Neural cell (in vitro differentiated cells): ENCODE measurements at regions not wholly inside any gene's neighbourhood (a gene's known extent, or its start where the extent isn't known, plus 50 kb on each side); places are given as distances from the start of the nearest gene placed in this dataset.

ENCODE experiments used
- REST ChIP-seq: IDR thresholded peaks from 2 replicates; pipeline ENCODE4 v1.6.1; 2012; ENCODE audit warnings: borderline replicate concordance
- SMC3 ChIP-seq: fragments of 450-650 bp; conservative IDR thresholded peaks from 2 replicates; pipeline ENCODE4 v1.6.1; 2014; ENCODE audit warnings: antibody characterized with exemption, mild to moderate bottlenecking, moderate library complexity; ENCODE audit not compliant: poor library complexity
- TAF1 ChIP-seq: IDR thresholded peaks from 2 replicates; pipeline ENCODE4 v1.6.1; 2012; ENCODE audit warnings: low read depth
- TF ChIP-seq, protein P1 (sequence below): fragments of 450-650 bp; IDR thresholded peaks from 2 replicates; pipeline ENCODE4 v1.5.1; 2014; ENCODE audit warnings: antibody characterized with exemption, mild to moderate bottlenecking, moderate library complexity; ENCODE audit not compliant: poor library complexity, severe bottlenecking

DNA sequence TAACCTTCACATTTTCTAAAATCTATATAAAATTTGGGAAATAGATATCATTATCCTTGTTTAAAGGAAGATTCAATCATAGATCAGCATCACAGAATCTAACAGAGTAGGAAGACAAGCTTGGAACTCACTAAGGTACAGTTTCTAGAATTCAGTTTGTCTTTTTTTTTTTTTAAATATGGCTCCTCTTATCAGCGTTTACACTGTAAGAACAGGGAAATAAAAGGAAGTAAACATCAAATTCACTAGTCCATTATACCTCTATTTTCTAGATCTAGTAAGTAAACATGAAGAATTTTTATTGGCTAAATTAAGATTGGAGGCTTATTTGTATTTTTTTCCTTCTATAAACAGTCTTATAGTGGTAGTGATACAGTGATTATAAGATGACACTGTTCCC is 144.9 kb downstream of the LRIG3 start:
- TF ChIP-seq, protein P1, sequence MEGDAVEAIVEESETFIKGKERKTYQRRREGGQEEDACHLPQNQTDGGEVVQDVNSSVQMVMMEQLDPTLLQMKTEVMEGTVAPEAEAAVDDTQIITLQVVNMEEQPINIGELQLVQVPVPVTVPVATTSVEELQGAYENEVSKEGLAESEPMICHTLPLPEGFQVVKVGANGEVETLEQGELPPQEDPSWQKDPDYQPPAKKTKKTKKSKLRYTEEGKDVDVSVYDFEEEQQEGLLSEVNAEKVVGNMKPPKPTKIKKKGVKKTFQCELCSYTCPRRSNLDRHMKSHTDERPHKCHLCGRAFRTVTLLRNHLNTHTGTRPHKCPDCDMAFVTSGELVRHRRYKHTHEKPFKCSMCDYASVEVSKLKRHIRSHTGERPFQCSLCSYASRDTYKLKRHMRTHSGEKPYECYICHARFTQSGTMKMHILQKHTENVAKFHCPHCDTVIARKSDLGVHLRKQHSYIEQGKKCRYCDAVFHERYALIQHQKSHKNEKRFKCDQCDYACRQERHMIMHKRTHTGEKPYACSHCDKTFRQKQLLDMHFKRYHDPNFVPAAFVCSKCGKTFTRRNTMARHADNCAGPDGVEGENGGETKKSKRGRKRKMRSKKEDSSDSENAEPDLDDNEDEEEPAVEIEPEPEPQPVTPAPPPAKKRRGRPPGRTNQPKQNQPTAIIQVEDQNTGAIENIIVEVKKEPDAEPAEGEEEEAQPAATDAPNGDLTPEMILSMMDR: no peak
- TF ChIP-seq TAF1 (no peak), SMC3 (no peak), REST (no peak)
